Stimulated activated effector memory CD8-positive, alpha-beta T cell treated with anti-CD3 and anti-CD28 coated beads, Interleukin-12 subunit alpha, Interleukin-12 subunit beta, amount 100 ng/mL, for 72 hours (primary cell): ENCODE measurements at regions not wholly inside any gene's neighbourhood (a gene's known extent, or its start where the extent isn't known, plus 50 kb on each side); places are given as distances from the start of the nearest gene placed in this dataset.

Experiments
- ATAC-seq: fragments of 150-1000 bp; cut with Tn5 transposase; 2 replicates; pipeline ENCODE4 v1.10.0; 2021
- DNase-seq, 2 donors: peaks; one replicate each; pipeline ENCODE4 v3.0.0; 2021 to 2022; ENCODE audit warnings: low spot score in 2 of 2
- H3K27ac Mint-ChIP-seq: one replicate; pipeline ENCODE4 v1.8.0; 2022; ENCODE audit warnings: mild to moderate bottlenecking, mixed read lengths
- H3K36me3 Mint-ChIP-seq: one replicate; pipeline ENCODE4 v1.8.0; 2022; ENCODE audit warnings: mild to moderate bottlenecking, mixed read lengths
- H3K4me1 Mint-ChIP-seq: one replicate; pipeline ENCODE4 v1.8.0; 2022; ENCODE audit warnings: mixed read lengths
- H3K4me3 Mint-ChIP-seq: one replicate; pipeline ENCODE4 v1.8.0; 2022; ENCODE audit warnings: mild to moderate bottlenecking, mixed read lengths
- H3K9me3 Mint-ChIP-seq: one replicate; pipeline ENCODE4 v1.8.0; 2022; ENCODE audit warnings: mixed read lengths

GRCh38 chr9:99561961-99562565 lies 259.6 kb upstream of the NR4A3 start:
- no peaks in the 10 kb centered on the region for H3K4me1 Mint-ChIP-seq
- no peaks in the 10 kb centered on the region for H3K36me3 Mint-ChIP-seq
- no peak overlapping the region for H3K27ac Mint-ChIP-seq
- H3K4me3 Mint-ChIP-seq = no peak overlapping the region
- peaks cover 6% of the 10 kb centered on the region for H3K9me3 Mint-ChIP-seq
- DNase-seq (no peak), ATAC-seq (no peak)

- Mint-ChIP-seq H3K4me3 (no peak overlapping the region), H3K36me3 (no peaks in the 10 kb centered on the region), H3K9me3 (no peaks in the 10 kb centered on the region), H3K4me1 (no peaks in the 10 kb centered on the region), H3K27ac (no peak overlapping the region)
- ATAC-seq = no peak
- DNase-seq = no peak
These were observed 258.3 kb upstream of the NR4A3 start for GRCh38 chr9:99563364-99563763.

GRCh38 chr9:99565203-99565602 lies 256.5 kb upstream of the NR4A3 start:
- ATAC-seq (no peak), DNase-seq (no peak)
- Mint-ChIP-seq H3K4me1 (no peaks in the 10 kb centered on the region), H3K27ac (no peak overlapping the region), H3K9me3 (no peaks in the 10 kb centered on the region), H3K4me3 (no peak overlapping the region), H3K36me3 (no peaks in the 10 kb centered on the region)

- Mint-ChIP-seq H3K4me3 (no peak overlapping the region), H3K4me1 (no peaks in the 10 kb centered on the region), H3K27ac (no peak overlapping the region), H3K9me3 (no peaks in the 10 kb centered on the region), H3K36me3 (no peaks in the 10 kb centered on the region)
- no peak for DNase-seq
- ATAC-seq = no peak
These were observed 254.2 kb upstream of the NR4A3 start for GRCh38 chr9:99567436-99567835.

- Mint-ChIP-seq H3K4me3 (no peak overlapping the region), H3K36me3 (no peaks in the 10 kb centered on the region), H3K4me1 (no peaks in the 10 kb centered on the region), H3K9me3 (no peaks in the 10 kb centered on the region), H3K27ac (no peak overlapping the region)
- ATAC-seq (no peak), DNase-seq (no peak)
These were observed 251.8 kb upstream of the NR4A3 start for GRCh38 chr9:99569840-99570239.

- Mint-ChIP-seq H3K9me3 (no peaks in the 10 kb centered on the region), H3K4me3 (no peak overlapping the region), H3K36me3 (no peaks in the 10 kb centered on the region), H3K4me1 (no peaks in the 10 kb centered on the region), H3K27ac (no peak overlapping the region)
- DNase-seq (no peak), ATAC-seq (no peak)
These were observed 249.1 kb upstream of the NR4A3 start for GRCh38 chr9:99572567-99572966.

GRCh38 chr9:99573085-99573484 lies 248.6 kb upstream of the NR4A3 start:
- H3K9me3 Mint-ChIP-seq = no peaks in the 10 kb centered on the region
- no peak for ATAC-seq
- H3K4me1 Mint-ChIP-seq = no peaks in the 10 kb centered on the region

GRCh38 chr9:99573886-99574285 lies 247.8 kb upstream of the NR4A3 start:
- H3K4me3 Mint-ChIP-seq = no peak overlapping the region
- H3K9me3 Mint-ChIP-seq = no peaks in the 10 kb centered on the region
- H3K36me3 Mint-ChIP-seq = no peaks in the 10 kb centered on the region
- no peak overlapping the region for H3K27ac Mint-ChIP-seq
- DNase-seq (no peak), ATAC-seq (no peak)
- no peaks in the 10 kb centered on the region for H3K4me1 Mint-ChIP-seq

More at GRCh38 chr9:99573085-99573484, 248.6 kb upstream of the NR4A3 start:
- H3K36me3 Mint-ChIP-seq = no peaks in the 10 kb centered on the region
- no peak overlapping the region for H3K4me3 Mint-ChIP-seq
- H3K27ac Mint-ChIP-seq = no peak overlapping the region
- DNase-seq = no peak

GRCh38 chr9:99576002-99576401 lies 245.7 kb upstream of the NR4A3 start:
- H3K4me1 Mint-ChIP-seq = no peaks in the 10 kb centered on the region
- H3K4me3 Mint-ChIP-seq = no peak overlapping the region
- DNase-seq (no peak), ATAC-seq (no peak)
- no peaks in the 10 kb centered on the region for H3K36me3 Mint-ChIP-seq
- no peaks in the 10 kb centered on the region for H3K9me3 Mint-ChIP-seq
- H3K27ac Mint-ChIP-seq = no peak overlapping the region

GRCh38 chr9:99576876-99577275 lies 244.8 kb upstream of the NR4A3 start:
- DNase-seq (no peak), ATAC-seq (no peak)
- Mint-ChIP-seq H3K4me1 (no peaks in the 10 kb centered on the region), H3K27ac (no peak overlapping the region), H3K36me3 (no peaks in the 10 kb centered on the region), H3K4me3 (no peak overlapping the region), H3K9me3 (no peaks in the 10 kb centered on the region)

GRCh38 chr9:99577351-99577750 lies 244.3 kb upstream of the NR4A3 start:
- ATAC-seq (no peak), DNase-seq (no peak)
- no peaks in the 10 kb centered on the region for H3K4me1 Mint-ChIP-seq
- H3K36me3 Mint-ChIP-seq = no peaks in the 10 kb centered on the region
- H3K4me3 Mint-ChIP-seq = no peak overlapping the region
- H3K9me3 Mint-ChIP-seq = no peaks in the 10 kb centered on the region
- H3K27ac Mint-ChIP-seq = no peak overlapping the region

- no peaks in the 10 kb centered on the region for H3K36me3 Mint-ChIP-seq
These were observed 243.0 kb upstream of the NR4A3 start for GRCh38 chr9:99578666-99579065.

GRCh38 chr9:99579964-99580363 lies 241.7 kb upstream of the NR4A3 start:
- no peak overlapping the region for H3K27ac Mint-ChIP-seq
- no peaks in the 10 kb centered on the region for H3K36me3 Mint-ChIP-seq
- H3K9me3 Mint-ChIP-seq = no peaks in the 10 kb centered on the region
- DNase-seq = no peak
- no peak for ATAC-seq
- no peaks in the 10 kb centered on the region for H3K4me1 Mint-ChIP-seq
- no peak overlapping the region for H3K4me3 Mint-ChIP-seq

More at GRCh38 chr9:99578666-99579065, 243.0 kb upstream of the NR4A3 start:
- DNase-seq = no peak
- Mint-ChIP-seq H3K9me3 (no peaks in the 10 kb centered on the region), H3K27ac (no peak overlapping the region), H3K4me3 (no peak overlapping the region), H3K4me1 (no peaks in the 10 kb centered on the region)
- no peak for ATAC-seq

GRCh38 chr9:99582814-99583213 lies 238.9 kb upstream of the NR4A3 start:
- Mint-ChIP-seq H3K36me3 (no peaks in the 10 kb centered on the region), H3K4me1 (no peaks in the 10 kb centered on the region), H3K9me3 (no peaks in the 10 kb centered on the region), H3K4me3 (no peak overlapping the region), H3K27ac (no peak overlapping the region)
- no peak for DNase-seq
- no peak for ATAC-seq

- H3K9me3 Mint-ChIP-seq = no peaks in the 10 kb centered on the region
- ATAC-seq (no peak), DNase-seq (no peak)
- no peak overlapping the region for H3K27ac Mint-ChIP-seq
- H3K36me3 Mint-ChIP-seq = no peaks in the 10 kb centered on the region
- no peak overlapping the region for H3K4me3 Mint-ChIP-seq
- no peaks in the 10 kb centered on the region for H3K4me1 Mint-ChIP-seq
These were observed 233.4 kb upstream of the NR4A3 start for GRCh38 chr9:99588299-99588698.

- Mint-ChIP-seq H3K4me3 (no peak overlapping the region), H3K9me3 (no peaks in the 10 kb centered on the region), H3K36me3 (no peaks in the 10 kb centered on the region), H3K4me1 (no peaks in the 10 kb centered on the region), H3K27ac (no peak overlapping the region)
- DNase-seq = no peak
- ATAC-seq = no peak
These were observed 232.9 kb upstream of the NR4A3 start for GRCh38 chr9:99588747-99589146.

GRCh38 chr9:99590410-99590809 lies 231.3 kb upstream of the NR4A3 start:
- H3K36me3 Mint-ChIP-seq = no peaks in the 10 kb centered on the region

More at GRCh38 chr9:99590410-99590809, 231.3 kb upstream of the NR4A3 start:
- ATAC-seq = no peak
- no peak overlapping the region for H3K27ac Mint-ChIP-seq
- H3K4me1 Mint-ChIP-seq = peaks cover under 1% of the 10 kb centered on the region
- no peak overlapping the region for H3K4me3 Mint-ChIP-seq
- H3K9me3 Mint-ChIP-seq = no peaks in the 10 kb centered on the region
- no peak for DNase-seq
